C4-2B (cell line): ENCODE measurements at regions not wholly inside any gene's neighbourhood (a gene's known extent, or its start where the extent isn't known, plus 50 kb on each side); places are given as distances from the start of the nearest gene placed in this dataset.

ENCODE experiments used
- ZFX ChIP-seq: fragments of 450-650 bp; IDR thresholded peaks from 2 replicates; pipeline ENCODE4 v1.6.1; 2017
- TF ChIP-seq, protein P1 (sequence below): fragments of 450-650 bp; conservative IDR thresholded peaks from 2 replicates; pipeline ENCODE4 v1.5.1; 2017; ENCODE audit warnings: mild to moderate bottlenecking

DNA sequence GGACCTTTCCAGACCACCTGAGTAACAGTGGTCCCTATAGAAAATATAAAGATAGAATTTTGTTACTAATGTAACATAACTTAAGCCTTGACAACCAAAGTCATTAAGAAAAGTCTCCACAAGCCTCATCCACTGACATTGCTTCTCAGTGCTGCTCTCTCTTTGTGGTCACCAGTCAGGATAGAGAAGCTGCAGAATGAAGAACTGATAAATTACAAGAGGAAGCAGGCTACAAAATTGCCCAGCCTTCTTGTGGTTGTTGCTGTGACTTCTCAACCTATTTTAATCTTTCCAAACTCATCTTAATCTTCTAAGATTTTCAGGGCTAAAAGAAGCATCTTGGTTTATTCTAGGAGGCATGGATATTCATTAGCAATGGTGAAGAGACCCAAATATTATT lies 343.8 kb downstream of the MZT1 start:
- TF ChIP-seq, protein P1, sequence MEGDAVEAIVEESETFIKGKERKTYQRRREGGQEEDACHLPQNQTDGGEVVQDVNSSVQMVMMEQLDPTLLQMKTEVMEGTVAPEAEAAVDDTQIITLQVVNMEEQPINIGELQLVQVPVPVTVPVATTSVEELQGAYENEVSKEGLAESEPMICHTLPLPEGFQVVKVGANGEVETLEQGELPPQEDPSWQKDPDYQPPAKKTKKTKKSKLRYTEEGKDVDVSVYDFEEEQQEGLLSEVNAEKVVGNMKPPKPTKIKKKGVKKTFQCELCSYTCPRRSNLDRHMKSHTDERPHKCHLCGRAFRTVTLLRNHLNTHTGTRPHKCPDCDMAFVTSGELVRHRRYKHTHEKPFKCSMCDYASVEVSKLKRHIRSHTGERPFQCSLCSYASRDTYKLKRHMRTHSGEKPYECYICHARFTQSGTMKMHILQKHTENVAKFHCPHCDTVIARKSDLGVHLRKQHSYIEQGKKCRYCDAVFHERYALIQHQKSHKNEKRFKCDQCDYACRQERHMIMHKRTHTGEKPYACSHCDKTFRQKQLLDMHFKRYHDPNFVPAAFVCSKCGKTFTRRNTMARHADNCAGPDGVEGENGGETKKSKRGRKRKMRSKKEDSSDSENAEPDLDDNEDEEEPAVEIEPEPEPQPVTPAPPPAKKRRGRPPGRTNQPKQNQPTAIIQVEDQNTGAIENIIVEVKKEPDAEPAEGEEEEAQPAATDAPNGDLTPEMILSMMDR = no peak
- no peak for TF ChIP-seq ZFX
